Activated T-cell treated with anti-CD3 and anti-CD28 coated beads, Interleukin-2, amount 50 U/mL, for 48 hours (primary cell): ENCODE measurements at regions not wholly inside any gene's neighbourhood (a gene's known extent, or its start where the extent isn't known, plus 50 kb on each side); places are given as distances from the start of the nearest gene placed in this dataset.
A peak's percentile ranks its signal among the peaks of the same experiment; 100 is the strongest.

ENCODE experiments used
- DNase-seq, 2 experiments: peaks; one replicate each; pipeline ENCODE4 v3.0.0-alpha.2; 2020

DNA sequence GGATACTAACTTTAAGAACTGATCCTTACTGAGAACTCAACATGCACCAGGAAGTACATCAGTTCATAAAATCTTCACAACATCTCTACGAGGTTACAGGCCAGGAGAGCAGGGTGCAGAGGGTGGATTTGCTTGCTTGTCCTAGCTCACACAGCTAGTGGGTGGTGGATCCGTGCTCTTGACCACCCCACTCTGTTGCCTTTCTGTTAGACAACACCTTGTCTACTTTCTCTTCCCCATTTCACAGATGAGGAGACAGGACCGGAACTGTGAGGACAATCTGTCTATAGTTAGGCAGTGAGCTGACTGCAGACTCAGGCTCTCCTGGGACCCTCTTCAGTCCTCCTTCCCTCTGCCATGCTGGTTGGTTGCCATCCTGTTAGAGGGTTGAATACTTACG, 221.7 kb upstream of the TLE3 start:
- DNase-seq: no peak

DNA sequence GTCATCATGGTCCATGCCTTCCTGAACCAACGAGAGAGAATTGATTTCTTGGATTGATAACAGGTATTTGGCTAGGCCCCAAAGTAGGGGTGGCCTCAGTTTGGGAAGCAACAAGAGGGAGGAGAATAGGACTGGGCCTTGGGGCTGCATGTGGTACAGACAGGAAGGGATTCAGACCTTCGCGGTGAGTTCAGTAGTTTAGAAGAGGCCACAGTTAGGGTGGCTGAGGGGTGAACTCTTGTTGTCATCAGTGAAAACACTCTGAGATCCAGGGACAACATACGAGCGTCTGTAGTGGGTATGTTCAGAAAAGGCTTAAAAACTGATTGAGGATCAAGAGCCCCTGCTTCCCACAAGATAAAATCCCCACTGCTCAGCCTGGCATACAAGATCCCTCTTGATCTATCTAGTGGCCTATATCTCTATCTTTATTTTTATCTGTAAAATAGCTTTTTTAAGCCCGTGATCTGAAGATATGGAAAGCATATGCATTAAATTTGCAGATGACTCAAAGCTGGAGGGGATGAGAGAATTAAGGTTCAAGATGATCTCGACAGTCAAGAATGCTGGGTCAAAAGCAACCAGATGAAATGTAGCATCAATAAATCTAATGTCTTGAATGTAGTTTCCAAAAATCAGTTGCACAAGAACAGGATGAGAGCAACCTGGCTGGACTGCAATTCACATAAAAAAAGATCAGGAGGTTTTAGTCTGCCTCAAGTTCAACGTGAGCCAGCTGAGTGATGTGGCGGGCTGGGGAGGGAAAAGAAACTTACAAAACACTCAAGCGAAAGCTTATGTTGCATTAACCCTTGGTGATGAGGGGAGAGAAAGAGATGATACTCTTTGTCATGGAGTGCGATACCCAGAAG, 221.1 kb upstream of the TLE3 start:
- DNase-seq: no peak

DNA sequence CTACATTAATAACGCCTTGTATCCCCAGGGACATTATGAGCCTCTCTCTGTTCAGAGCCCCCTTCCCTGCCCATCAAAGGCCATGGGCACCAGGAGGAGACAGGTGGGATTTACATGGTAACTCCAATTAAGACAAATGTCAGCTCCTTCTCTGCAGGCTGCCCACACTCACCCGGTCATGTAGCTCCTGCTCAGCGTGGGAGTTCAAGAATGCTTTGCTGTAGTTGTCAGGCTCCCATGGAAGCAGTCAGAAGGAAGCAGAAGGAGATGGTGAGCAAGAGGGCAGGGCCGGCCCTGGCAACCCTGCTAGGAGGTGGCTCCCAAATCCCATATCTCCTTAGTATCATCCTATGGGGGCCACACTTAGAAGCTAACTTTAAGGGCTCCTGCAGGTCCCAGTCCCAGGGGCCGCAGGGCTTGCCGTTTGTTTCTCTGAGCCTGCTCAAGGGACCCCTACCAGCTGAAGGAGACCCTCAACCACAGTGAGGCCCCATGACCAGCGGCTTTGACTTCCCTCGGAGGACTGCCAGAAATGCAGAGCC, 218.4 kb upstream of the TLE3 start:
- DNase-seq: no peak

- no peak for DNase-seq
These were observed 217.7 kb upstream of the TLE3 start for GRCh38 chr15:70315431-70315830.

GRCh38 chr15:70314688-70315087, 217.0 kb upstream of the TLE3 start:
- no peak for DNase-seq

DNA sequence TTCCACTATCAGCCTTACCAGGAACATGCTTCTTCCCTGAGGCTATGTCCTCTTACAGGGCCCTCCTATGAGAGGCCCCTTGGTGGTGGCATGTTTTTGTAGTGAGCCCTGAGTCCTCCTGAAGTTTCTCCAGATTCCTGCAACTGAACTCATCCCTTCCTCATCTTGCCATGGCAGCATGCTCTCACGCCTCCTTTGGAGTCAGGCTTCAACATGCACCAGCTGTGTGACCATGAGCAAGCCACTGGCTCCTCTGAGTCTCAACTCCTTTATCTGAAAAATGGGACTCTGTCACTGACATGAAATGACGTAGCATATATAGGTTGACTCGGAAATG, 216.3 kb upstream of the TLE3 start:
- no peak for DNase-seq

- no peak for DNase-seq
These were observed 215.6 kb upstream of the TLE3 start for GRCh38 chr15:70313099-70314017.

DNA sequence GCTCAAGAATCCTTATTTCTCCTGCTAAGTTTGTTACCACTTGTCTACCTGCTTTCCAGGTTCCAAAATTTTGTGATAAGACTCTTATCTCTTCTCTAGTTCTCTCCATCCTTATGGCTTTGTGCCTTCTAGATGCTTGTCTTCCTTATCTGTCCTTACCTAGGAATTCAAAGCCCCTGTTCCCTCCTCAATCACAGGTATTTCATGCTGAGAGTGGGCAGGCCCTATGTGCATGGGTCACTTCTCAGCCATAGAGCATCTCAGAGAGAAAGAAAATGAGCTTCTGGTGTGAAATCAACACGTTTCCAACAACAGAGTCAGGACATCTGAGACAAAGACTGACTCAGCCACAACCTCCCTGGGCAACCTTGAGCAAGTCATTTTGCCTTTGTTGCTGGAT, 214.1 kb upstream of the TLE3 start:
- no peak for DNase-seq

DNA sequence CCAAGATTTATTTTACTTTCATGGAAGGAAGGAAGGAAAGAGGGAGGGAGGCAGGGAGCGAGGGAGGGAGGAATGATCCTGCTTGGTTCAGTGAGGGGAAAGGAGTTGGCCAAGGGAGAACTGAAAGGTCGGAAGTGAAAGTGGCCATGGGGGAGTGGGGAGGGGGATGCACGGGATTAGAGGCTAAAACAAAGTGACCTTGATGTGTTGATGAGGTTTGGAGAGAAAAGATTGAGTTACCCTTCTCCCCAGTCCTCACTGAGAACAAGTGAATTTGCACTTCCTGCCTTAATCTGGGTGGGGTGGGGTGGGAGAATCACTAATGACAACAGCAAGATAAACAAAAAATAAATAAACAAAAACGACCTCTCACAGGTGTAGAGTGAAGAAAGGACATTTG, 212.0 kb upstream of the TLE3 start:
- no peak for DNase-seq

DNA sequence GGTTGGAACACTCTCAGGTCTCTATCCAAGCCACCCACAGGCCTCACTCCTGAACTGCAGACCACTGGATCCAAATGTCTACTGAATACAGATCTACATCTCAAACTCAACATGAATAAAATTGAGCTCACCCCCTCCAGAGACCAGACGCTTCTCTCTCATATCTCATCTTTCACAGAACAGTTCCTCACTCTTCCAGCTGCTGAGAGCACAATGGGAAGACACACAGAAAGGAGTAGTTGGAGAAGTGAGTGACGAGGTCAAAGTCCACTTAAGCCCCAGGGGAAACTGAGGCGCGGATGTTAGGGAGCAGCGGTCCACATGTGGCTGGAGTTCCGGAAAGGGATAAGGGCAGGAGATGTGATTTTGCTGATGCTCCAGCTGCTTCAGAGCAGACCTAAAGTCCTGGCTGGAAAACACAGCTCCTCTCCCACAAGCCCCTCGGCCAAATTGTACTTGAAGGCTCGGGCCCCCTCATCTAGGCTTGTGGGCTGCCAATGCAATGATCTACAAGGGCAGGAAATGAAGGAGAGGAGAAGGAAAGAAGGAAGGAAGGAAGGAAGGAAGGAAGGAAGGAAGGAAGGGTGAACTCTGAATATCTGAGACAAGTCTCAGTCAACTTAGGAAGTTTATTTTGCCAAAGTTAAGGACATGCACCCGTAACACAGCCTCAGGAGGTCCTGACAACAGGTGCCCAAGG, 211.2 kb upstream of the TLE3 start:
- no peak for DNase-seq

DNA sequence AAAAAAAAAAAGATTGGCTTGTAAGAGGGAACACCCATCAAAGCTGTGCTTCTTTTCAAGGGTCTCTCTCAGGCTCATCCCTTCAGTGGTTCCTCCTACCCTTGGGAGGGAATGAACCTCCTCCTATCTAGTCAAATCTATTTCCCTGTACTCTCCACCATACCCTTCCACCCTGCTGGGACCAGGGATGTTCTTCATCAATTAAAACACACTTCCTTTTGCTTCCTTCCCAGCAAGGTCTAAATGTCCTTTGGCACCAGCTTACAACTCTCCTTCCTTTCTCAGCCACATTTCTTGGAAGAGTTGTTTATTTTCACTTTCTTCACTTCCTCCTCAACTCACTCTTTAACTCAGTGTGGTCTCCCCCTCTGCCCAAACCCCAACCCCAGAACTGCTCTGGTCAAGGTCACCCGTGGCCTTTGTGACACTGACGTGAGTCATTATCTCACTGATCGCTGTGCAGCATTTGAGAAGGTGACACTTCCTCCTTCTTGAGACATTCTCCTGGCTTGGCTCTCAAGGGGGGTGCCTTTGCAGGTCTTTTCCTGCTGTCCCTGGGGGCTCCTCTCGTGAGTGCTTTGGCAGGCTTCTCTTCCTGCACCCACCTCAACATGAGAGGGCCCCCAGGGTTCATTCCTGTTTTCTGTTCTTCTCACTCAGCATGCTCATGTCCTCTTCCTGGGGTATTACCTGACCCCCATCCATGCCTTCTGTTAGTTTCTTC, 210.5 kb upstream of the TLE3 start:
- peak; percentile 53 to 56 for DNase-seq

- DNase-seq: no peak
These were observed 208.9 kb upstream of the TLE3 start for GRCh38 chr15:70306582-70306981.

- DNase-seq: no peak
These were observed 208.4 kb upstream of the TLE3 start for GRCh38 chr15:70306081-70306480.

GRCh38 chr15:70303981-70304380, 206.3 kb upstream of the TLE3 start:
- no peak for DNase-seq

DNA sequence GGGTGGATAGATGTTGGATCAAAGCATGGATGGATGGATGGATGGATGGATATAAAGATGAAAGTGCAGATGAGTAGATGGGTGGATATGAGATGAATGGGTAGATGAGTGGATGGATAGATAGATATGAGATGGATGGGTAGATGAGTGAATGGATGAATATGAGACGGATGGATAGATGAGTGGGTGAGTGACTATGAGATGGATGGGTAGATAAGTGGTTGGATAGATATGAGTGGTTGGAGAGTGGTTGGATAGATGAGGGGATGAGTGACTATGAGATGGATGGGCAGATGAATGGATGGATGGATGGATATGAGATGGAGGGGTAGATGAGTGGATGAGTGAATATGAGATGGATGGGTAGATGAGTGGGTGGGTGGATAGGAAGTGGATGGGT, 204.6 kb upstream of the TLE3 start:
- DNase-seq: no peak

DNA sequence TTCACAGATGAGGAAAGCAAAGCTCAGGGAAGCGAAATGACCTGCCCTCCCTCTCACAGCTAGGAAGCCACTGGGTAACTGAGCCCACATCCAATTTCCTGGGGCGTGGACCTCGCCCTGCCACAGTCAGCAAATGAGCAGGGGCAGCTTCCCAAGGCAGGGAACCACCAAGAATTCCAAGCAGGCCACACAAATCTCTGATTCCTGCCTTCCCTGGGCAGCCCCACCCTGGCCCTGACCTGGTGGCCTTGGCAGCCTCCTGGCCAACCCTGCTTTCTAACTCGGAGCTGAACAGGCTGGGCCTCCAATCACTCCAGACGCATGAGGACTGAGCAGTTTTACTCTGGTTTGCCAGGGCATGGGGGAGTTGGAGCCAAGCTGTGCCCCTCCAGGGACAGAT, 203.7 kb upstream of the TLE3 start:
- DNase-seq: no peak

GRCh38 chr15:70299931-70300869, 202.5 kb upstream of the TLE3 start:
- DNase-seq: peak; percentile 80 to 85

DNA sequence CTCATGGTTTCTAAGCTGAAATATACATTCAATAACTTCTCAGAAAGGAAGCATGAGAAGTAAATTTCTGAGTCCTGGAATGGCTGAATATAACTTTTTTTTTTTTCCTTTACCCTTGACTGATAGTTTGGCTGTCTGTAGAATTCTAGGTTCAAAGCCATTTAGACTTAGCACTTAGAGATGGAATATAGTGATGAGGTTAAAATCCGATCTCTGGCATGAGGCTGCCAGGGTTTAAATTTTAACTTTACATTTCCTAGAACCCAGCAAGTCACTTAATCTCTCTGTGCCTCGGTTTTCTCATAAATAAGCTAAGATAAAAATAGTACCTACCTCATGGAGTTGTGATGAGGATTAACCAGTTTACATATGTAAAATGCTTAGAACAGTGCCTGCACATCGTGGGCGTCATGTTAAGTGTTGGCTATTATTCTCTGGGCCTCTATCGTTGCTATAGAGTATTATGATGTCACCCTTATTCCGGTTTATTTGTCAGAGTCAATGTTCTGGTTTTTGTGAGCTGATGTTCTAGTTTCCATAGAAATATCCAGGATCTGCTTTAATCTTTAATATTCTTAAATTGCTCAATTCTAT, 199.8 kb upstream of the TLE3 start:
- no peak for DNase-seq

DNA sequence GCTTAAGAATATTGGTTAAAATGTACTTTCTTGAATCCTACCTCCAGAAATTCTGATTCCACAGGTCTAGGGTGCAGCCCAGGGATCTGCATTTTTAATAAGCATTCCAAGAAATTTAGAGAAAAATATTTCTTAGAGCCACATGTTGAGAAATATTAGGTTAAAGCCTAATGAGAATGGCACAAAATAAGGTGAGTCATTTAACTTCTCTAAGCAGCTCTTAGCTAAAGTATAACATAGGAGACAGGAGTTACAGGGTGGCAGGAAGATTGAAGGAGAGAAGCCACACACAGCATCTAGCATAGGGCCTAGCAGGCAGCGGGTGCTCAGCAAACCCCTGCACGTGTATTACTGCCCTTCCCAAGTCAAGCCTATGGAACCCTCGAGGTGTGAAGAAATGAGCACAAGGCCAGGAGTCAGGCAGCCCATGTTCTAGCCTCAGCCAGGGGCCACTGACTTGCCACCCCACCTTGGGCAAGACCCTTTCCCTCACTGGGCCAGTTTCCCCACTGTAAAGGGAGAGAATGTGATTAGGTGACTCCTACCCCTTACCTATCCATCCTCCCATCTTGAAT, 197.1 kb upstream of the TLE3 start:
- DNase-seq: no peak
